ENCODE measurements at regions not wholly inside any gene's neighbourhood (a gene's known extent, or its start where the extent isn't known, plus 50 kb on each side); places are given as distances from the start of the nearest gene placed in this dataset.

- FAIRE-seq = peak; percentile 96
Measured at GRCh38 chr2:120593921-120594686, 141.6 kb upstream of the GLI2 start.

GRCh38 chr2:120594856-120595685 lies 140.6 kb upstream of the GLI2 start:
- DNase-seq (ENCODE audit: insufficient read length, low spot score) = no peak
- no peak for TF ChIP-seq CTCF (IDR thresholded peaks at IDR 0.05; ENCODE audit: insufficient read depth, missing control alignments)
- FAIRE-seq = no peak

More at GRCh38 chr2:120593921-120594686, 141.6 kb upstream of the GLI2 start:
- peak; percentile 33 for TF ChIP-seq CTCF (IDR thresholded peaks at IDR 0.05; ENCODE audit: insufficient read depth, missing control alignments)
- DNase-seq (ENCODE audit: insufficient read length, low spot score) = peak; percentile 64

GRCh38 chr2:120595739-120596138 lies 139.9 kb upstream of the GLI2 start:
- DNase-seq (ENCODE audit: insufficient read length, low spot score) = no peak
- FAIRE-seq = no peak
- no peak for TF ChIP-seq CTCF (IDR thresholded peaks at IDR 0.05; ENCODE audit: insufficient read depth, missing control alignments)

- FAIRE-seq (no peak), DNase-seq (ENCODE audit: insufficient read length, low spot score) (no peak)
- no peak for TF ChIP-seq CTCF (IDR thresholded peaks at IDR 0.05; ENCODE audit: insufficient read depth, missing control alignments)
Measured at GRCh38 chr2:120596191-120596811, 139.4 kb upstream of the GLI2 start.

GRCh38 chr2:120596990-120597594 lies 138.6 kb upstream of the GLI2 start:
- no peak for TF ChIP-seq CTCF (IDR thresholded peaks at IDR 0.05; ENCODE audit: insufficient read depth, missing control alignments)
- FAIRE-seq (no peak), DNase-seq (ENCODE audit: insufficient read length, low spot score) (no peak)

GRCh38 chr2:120597595-120598193 lies 138.0 kb upstream of the GLI2 start:
- DNase-seq (ENCODE audit: insufficient read length, low spot score) (no peak), FAIRE-seq (no peak)
- TF ChIP-seq CTCF (IDR thresholded peaks at IDR 0.05; ENCODE audit: insufficient read depth, missing control alignments) = no peak
